Non-pigmented ciliary epithelial cell (primary cell): ENCODE measurements at regions not wholly inside any gene's neighbourhood (a gene's known extent, or its start where the extent isn't known, plus 50 kb on each side); places are given as distances from the start of the nearest gene placed in this dataset.
A peak's percentile ranks its signal among the peaks of the same experiment; 100 is the strongest.
"Not testable (repeated sequence)": the region's sequence is repeated elsewhere in the genome, so short reads cannot be mapped to it uniquely, and the experiment has no call there.

Experiments used
- DNase-seq: peaks from one replicate; pipeline ENCODE4 v3.0.0-alpha.2; 2010; ENCODE audit warnings: low read depth

DNA sequence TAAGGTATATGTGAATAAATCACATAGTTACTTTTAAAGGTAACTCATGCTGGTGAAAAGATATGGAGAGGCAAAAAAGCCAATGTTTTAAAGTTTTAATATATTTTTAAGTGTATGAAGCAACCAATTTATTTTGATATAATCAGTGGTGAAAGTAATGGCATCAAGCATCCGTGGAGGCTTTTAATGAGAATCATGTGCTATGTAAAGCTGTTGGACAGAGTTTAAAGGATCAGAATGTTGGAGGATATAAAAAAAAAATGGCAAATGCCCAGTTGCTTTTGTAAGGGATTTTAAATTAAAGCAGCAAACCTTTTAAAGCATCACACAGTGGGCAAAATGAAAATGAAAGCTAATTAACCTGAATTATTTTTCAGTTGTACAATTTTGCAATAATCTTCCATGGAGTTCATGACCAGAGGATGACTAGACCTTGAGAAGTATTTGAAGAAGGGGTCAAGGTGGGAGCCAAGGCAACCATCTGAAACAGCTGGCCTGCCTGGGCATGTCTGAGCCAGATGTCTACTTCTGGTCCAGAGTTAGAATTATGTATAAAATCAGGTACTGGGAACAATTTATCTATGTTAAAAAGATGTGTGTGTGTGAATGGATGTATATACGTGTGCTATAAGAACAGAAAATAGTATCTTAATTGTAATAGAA lies 1007.9 kb downstream of the LTN1 start:
- DNase-seq: not testable (repeated sequence)

DNA sequence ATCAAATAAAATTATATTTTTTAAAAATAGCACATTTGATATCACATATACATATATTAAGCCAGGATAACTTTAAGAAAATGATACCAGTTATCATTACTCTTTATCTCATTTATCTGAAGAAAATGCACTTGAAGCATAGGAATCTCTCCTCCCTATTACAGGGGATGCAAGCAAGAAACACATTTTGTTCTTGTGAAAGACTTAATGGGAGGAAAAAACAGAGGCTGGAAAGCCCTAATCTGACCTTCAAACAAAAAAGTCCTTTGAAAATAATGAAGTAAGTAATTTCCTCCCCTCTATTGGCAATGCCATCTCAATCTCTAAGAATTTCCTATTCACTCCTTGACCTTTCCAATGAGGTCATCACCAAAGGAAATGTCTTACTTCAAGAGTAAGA lies 1012.6 kb upstream of the ADAMTS5 start:
- not testable (repeated sequence) for DNase-seq

DNA sequence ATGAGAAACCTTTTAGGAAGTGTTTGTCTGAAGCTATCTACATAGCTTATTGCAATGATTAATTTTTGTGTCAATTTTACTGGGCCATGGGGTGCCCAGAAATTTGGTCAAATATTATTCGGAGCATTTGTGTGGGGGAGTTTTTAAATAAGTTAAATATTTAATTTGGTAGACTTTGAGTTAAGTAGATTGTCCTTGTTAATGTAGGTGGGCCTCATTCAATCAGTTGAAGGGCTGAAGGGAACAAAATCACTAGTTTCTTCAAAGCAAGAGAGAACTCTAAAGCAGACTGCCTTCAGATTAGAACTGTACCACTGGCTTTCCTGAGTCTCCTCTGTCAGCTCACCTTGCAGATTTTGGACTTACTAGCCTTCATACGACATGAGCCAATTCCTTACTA lies 1008.6 kb upstream of the ADAMTS5 start:
- no peak for DNase-seq

DNA sequence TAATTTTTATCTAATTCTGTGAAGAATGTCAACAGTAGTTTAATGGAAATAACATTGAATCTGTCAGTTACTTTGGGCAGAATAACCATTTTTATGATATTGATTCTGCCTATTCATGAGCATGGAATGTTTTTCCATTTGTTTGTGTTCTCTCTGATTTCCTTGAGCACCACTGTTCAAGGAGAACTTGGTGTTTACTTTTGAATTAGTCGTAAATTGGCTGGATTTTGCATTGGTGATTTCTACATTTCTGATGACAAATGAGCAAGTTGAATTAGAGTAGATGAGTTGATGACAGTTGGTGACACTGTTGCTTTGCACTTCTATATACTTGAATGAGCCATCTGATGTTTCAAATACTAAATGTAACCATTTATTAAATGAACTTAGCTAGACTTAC lies 1007.3 kb upstream of the ADAMTS5 start:
- not testable (repeated sequence) for DNase-seq

DNA sequence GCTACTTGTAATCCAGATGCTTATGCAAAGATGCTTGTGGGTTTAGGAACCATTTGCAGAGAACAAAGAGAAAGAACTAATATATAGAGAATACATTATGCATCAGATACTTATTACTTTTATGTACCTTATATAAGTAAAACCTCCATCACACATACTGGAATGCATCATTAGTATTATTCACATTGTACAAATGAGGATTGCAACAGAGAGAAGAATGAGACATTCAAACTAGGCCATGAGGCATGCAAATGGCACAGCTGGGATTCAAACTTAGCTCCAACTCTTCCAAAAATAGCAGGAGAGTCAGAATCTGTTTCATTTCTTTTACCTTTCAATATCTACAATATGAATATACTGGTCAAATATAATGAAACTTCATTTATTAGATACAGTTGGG lies 1001.4 kb upstream of the ADAMTS5 start:
- not testable (repeated sequence) for DNase-seq

DNA sequence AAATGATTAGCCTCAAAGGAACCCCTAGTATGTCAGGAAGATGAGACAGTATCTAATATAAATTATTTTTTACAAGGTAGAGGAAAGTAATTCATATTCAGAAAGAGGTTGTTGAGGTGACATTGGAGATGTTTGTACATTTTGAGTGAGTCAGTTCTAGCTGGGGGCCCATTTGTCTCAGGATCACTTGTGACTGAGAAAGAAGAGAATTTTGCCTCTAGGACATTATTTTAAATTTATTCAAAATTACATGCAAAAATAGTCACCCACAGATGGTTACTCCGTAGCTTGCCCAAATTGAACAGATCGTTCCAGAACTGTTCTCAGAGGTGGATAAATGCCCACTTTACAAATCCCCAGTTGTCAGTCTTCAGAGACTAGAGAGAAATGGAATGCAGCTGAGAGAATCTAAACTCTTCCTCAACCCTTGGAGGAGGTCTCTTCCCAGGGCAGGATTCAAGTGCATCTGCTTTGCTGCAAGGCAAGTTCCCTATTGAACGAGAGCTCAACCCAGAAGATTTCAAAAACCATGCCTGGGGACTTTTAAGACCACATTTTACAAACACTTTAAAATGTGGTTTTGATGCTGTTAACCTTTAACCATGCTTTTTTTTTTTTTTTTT lies 987.8 kb upstream of the ADAMTS5 start:
- DNase-seq: no peak

DNA sequence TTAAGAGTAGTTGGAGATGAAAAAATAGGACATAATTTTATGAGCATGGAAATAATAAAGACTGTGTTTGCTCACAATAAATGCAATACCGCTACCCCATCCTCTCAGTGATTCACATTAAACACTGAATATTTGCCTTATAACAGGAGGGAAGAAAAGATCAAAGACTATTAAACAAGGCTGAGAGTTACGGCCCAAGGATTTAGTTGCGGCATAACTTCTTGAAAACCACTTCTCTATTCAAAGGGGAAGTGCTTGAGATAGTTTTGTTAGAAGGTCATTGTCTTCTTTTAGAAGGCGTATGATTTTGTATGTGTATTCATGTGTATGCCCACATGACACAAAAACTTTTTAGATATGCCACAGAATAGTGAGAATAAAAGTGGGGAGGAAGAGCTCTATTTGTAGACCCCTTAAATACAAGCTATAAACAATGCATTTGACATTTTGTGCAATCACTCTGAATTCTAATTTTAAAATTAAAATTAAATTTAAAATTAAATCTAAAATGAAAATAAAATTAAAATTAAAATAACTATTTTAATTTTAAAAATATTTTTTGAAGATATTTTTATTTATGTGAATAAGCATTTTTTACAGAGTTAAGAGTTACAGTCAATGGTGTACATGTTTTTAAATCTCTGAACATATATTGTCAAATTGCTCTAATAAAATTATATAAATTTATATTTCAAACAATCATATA lies 986.6 kb upstream of the ADAMTS5 start:
- peak; percentile 23 for DNase-seq

DNA sequence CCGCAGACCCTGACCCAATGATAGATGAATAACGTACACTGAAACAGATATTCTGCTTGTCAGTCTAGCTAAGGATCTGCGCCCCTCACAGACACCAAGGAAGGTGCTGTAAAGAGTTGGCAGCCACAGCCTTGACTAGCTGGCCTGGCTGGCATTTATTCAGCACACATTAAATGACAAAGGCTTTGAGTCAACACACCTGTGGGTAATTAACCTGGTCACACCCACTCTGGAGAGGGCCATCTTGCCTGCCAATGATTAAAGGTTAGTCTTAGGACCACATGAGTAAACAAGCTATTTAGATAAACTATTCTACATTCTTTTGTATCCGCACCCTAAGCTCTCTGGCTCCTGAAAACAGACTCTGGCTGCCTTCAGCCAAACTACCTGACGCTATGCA lies 982.2 kb upstream of the ADAMTS5 start:
- not testable (repeated sequence) for DNase-seq

DNA sequence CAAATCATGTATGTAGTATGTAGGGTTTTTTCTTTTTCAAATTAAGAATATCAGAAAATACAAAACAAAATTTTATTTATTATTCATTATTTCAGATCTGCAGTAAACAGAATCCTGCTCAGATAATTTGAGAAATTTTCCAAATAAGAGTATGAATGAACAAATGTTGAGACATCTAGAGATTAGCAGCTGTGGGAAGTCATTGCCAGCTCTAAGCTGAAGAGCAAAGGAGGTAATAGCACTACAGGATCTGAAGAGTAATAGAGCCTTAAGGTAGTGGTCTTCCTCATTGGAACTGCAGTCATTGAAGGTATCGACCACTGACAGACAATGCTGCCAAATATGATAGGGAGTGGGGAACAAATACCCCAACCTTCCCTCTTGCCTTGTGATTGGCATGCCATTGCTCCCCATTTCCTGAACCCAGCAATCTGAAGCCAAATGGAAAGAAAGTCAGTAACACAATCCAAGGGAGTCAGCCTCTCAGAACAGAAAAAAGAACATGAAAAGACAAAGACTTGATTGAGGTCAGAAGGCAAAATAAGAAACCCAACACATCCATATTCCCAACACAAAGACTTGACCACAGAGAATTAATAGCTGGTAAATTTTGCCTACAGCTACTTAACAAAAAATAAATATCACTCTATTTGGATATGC lies 963.4 kb upstream of the ADAMTS5 start:
- DNase-seq: not testable (repeated sequence)

DNA sequence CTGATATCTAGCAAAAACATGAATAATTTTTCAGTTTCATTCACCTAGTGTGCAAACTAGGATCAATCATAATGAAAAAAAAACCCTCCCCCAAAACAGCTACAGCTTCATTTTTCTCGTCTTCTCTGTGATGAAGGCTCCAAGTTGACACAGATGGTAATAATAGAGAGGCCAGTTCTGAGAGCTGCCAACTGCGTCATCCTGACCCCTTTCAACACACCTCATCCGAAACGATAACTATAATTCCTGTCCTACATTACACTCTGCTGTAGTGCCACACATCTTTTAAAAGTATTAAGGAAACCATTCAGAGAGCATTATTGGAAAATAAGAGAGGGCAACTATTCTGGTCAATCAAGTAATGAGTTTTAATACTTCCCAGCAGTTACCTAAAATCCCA lies 962.3 kb upstream of the ADAMTS5 start:
- DNase-seq: not testable (repeated sequence)

DNA sequence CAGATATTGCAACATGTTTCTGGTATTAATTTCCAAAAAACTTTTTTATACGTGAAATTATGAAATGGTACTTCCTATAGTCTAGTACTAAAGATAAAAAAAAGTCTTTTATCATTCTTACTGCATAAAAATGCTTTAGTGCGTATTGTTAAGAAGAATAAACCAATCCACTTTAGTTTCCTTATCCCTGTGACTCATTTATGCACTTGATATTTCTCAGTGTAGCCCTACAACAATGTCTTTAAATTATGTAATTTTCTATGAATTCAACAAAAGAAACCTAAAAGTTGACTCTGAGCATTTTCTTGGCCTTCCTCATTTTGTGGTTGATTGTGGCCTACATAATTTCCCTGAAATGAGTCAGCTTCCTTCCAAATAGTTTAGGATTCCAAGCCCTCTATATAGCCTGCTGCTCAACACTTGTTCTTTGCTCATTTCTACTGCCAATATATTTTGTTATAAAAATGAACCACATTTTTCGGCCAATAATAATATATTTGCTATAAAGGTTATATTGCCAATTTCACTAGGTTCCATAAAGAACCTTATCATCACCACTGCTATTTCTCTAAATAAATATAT lies 961.7 kb upstream of the ADAMTS5 start:
- not testable (repeated sequence) for DNase-seq

DNA sequence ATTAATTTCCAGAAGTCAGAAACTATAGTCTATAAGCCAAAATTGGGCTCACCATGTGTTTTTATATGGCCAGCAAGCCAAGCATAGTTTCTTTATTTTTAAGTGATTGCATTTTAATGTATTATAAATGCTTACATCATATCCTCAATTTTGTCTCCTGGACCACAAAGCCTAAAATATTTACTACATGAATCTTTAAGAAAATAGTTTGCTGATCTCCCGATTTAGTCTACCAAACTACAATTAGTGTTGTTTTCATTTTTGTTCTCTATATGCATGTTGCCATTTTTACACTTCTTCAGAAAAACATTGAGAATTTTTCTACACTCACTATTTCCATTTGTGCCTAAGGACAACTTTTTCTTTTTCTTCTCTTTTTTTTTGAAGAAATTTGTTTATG lies 954.5 kb upstream of the ADAMTS5 start:
- DNase-seq: not testable (repeated sequence)

DNA sequence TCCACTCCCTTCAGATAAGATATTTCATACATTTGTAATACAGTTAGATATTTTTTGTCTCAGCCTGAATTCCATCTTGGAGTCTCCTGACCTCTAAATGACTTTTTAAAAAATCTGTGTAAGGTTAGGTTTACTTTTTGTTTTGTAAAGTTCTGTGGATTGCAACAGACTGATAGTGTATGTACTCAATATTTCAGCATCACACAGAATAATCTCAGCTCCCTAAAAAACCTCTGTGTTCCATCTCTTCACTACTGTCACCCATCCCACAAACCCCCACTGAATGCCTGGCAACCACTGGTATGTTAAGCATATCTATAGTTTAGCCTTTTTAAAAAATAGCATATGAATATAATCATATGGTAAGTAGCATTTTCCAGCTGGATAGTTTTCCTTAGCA lies 951.1 kb upstream of the ADAMTS5 start:
- not testable (repeated sequence) for DNase-seq

DNA sequence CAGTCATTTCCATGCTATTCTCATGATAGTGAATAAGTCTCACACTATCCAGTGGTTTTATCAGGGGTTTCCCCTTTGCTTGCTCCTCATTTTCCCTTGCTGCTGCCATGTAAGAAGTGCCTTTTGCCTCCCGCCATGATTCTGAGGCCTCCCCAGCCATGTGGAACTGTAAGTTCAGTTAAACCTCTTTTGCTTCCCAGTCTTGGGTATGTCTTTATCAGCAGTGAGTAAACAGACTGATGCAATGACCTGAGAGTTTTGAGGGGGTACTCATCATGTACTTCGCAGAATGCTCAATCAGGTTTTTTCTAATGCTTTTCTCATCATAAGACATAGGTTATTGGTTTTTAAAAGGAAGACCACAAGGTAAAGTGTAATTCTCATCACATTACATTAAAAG lies 949.4 kb upstream of the ADAMTS5 start:
- DNase-seq: not testable (repeated sequence)

DNA sequence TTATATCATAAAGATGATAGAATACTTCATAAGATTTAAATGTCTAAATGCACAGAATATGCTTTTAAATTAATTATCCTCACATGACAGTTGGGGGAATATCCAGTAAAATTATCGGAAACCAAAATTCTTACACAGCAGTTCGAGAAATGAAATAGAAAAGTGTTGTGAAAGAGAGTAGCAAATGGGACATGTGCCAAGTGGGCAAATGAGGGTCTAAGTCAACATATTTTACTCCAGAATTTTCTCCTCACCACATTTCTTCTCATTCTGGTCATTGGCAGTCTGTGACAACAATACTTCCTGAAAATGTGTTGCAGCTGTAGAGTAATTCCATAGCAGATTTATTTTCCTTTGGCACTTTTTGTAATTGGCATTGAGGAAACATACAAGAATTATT lies 945.2 kb upstream of the ADAMTS5 start:
- not testable (repeated sequence) for DNase-seq

DNA sequence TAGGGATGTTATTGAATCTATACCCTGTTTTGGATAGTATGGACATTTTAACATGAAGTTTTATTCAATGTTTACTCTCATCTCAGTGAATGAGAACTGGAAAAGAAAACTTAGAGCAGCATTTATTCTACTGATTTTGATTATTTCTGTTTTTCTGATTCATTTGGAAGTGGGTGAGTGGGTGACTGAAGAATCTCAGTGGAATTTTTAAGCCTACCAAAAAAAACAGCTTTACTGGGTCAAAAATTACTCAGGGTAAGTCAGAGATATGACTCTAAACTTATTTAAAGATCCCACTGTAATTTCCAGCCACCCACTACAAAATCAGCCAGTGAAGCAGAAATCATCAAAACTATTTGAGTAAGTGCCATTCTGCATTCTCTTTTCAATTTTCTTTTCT lies 942.6 kb upstream of the ADAMTS5 start:
- not testable (repeated sequence) for DNase-seq

DNA sequence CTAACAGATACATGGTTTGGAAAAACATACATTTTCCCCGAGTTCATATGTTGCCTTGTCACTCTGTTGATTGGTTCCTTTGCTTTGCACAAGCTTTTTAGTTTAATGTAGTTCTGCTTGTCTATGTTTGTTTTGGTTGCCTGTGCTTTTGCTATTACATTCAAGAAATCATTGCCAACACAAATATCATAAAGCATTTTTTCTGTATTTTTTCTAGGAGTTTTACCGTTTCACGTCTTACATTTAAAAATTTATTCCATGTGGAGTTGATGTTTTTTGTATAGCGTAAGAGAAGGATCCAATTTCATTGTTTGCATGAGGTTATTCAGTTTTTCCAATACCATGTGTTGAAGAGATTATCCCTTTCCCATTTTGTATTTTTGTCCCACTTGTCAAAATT lies 941.9 kb upstream of the ADAMTS5 start:
- DNase-seq: not testable (repeated sequence)

DNA sequence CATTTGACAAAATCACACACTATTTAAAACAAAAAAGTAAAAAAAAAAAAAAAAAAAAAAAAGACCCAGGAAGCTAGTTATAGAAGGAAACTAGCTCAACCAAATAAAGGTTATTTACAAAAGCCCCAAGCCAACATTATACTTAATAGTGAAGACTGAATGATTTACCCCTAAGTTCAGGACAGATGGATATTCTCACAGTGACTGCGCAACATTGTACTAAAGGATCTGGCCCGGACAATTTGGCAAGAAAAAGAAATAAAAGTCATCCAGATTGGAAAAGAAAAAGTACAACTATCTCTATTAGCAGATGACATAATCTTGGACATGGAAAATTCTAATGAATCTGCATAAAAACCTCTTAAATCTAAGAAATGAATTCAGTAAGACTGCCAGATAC lies 936.0 kb upstream of the ADAMTS5 start:
- not testable (repeated sequence) for DNase-seq

DNA sequence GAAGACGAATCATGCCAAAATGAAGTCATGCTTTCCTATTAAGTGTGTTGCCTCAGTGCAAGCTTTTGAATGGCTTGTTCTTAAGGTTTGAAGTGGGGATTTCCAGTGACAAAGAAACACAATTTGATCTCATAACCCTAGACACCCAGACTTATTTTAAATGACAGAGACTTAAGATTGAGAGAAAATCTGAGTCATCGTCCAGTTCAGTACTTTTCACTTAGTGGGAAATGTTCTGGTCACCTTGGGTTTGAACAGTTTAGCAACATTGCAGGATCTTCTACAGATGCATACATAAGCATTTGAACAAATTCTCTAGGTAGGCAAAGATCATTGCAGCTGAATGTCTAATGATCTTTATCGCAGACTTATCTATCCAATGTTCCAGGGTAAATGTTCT lies 926.7 kb upstream of the ADAMTS5 start:
- DNase-seq: not testable (repeated sequence)

DNA sequence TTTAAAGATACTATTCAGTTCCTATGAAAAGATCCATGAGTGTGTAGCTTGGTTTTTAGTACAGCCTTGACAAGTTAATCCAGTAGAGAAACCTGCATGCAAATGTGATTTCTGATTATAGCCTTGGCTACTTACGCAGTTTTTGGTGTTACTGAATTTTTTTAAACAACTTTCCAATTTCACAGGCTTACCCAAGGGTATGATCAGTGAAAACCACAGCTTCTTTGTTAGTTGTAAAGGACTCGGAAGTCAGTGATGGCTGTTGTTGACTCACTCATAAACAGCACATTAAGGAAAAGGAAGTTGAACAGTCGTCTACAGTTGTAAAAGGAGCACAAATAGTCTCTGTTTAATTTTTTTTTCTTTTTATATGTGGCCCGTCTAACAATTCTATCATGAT lies 924.6 kb upstream of the ADAMTS5 start:
- not testable (repeated sequence) for DNase-seq

DNA sequence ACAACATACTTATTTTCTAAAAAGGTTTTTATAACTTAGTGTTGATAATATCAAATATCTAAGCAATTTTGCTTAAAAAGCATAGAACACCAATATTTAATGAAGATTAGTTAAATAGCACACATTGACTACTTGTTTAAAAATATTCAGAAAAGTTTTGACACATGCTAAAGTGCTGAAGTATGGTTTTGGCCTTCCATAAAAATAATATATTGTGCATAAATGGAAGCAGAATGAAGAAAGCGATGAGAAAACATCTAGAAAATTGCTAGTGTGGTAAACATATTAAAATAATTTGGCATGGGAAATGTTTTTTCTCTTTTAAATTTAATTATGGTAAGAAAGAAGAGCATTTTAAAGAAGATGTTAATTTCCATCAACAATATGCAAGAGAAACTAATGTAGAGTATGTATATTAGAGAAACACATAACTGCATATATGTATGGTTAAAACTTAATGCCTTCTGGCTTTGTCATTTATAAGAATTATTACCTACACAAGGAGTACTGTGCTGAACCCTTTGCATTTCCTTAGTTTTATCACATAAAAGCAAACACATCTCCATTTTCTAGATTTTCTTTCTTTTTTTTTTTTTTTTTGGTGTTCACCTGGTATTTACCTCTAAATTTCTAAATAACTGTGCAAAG lies 921.0 kb upstream of the ADAMTS5 start:
- not testable (repeated sequence) for DNase-seq

DNA sequence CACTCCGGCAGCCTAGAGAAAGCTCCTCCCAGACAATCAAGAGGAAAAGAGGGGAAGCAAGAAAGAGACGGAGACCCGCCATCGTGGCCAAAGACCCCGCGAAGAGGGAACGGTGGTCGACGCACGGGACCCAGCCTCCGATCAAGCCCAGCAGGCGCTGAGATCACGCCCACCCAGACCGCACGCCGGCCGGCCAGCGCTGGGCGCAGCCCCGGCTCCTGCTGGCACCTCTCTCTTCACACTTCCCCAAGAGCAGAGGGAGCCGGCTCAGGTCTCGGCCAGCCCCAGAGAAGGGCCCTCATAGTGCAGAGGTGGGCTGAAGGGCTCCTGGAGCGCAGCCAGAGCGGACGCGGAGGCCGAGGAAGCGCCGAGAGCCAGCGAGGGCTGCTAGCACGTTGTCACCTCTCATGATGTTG lies 918.4 kb upstream of the ADAMTS5 start:
- DNase-seq: no peak
